Gastroesophageal sphincter (tissue), 4 donors: ENCODE measurements at regions not wholly inside any gene's neighbourhood (a gene's known extent, or its start where the extent isn't known, plus 50 kb on each side); places are given as distances from the start of the nearest gene placed in this dataset.
A peak's percentile ranks its signal among the peaks of the same experiment; 100 is the strongest.

Experiments
- ATAC-seq: fragments of 150-250 bp; one replicate; pipeline ENCODE4 v1.9.1; 2016; ENCODE audit warnings: mild to moderate bottlenecking, moderate library complexity
- H3K27ac ChIP-seq, 4 donors: fragments of 200-600 bp; sonication (generic) in 3 of 4; 1 replicate in 3 of 4; 2 replicates in 1 of 4; pipeline ENCODE4 v1.5.1; 2016 to 2019
- H3K27me3 ChIP-seq: fragments of 200-600 bp; sonication (generic); one replicate; pipeline ENCODE4 v1.5.1; 2019
- H3K36me3 ChIP-seq, 2 donors: fragments of 200-600 bp; sonication (generic); one replicate each; pipeline ENCODE4 v1.5.1; 2019; ENCODE audit warnings: control low read depth in 1 of 2
- H3K4me1 ChIP-seq, 3 donors: fragments of 200-600 bp; sonication (generic); 1 replicate in 2 of 3; 2 replicates in 1 of 3; pipeline ENCODE4 v1.5.1; 2016 to 2019; ENCODE audit warnings: control low read depth in 2 of 3
- H3K4me3 ChIP-seq, 2 donors: fragments of 200-600 bp; sonication (generic); one replicate each; pipeline ENCODE4 v1.5.1; 2019; ENCODE audit warnings: mild to moderate bottlenecking in 1 of 2, moderate library complexity in 1 of 2
- H3K9me3 ChIP-seq, 3 donors: fragments of 200-600 bp; sonication (generic); one replicate each; pipeline ENCODE4 v1.5.1; 2017 to 2019; ENCODE audit warnings: control low read depth in 2 of 3
- EP300 ChIP-seq: sonication (generic); formaldehyde crosslinking; IDR thresholded peaks from one replicate; pipeline ENCODE4 v1.6.1; 2017; ENCODE audit warnings: antibody characterized with exemption, mild to moderate bottlenecking
- POLR2A ChIP-seq, 2 donors: fragments of 450-650 bp; IDR thresholded peaks; one replicate each; pipeline ENCODE4 v1.6.1; 2017; ENCODE audit warnings: antibody characterized with exemption in 2 of 2, mild to moderate bottlenecking in 2 of 2, moderate library complexity in 1 of 2
- POLR2AphosphoS5 ChIP-seq: sonication (generic); formaldehyde crosslinking; IDR thresholded peaks from one replicate; pipeline ENCODE4 v1.6.1; 2017; ENCODE audit warnings: antibody characterized with exemption
- WGBS, 2 donors: methylation state at CpG; one replicate each; pipeline ENCODE4 v1.1.5; 2018; ENCODE audit warnings: low coverage in 1 of 2; 5-methylcytosine and 5-hydroxymethylcytosine counted together
- TF ChIP-seq, protein P1 (sequence below), 4 experiments: fragments of 200-600 bp in 2 of 4; fragments of 450-650 bp in 2 of 4; sonication (generic) in 1 of 4; IDR thresholded peaks; one replicate each; pipeline ENCODE4 v1.5.1; 2017 to 2019; ENCODE audit warnings: antibody characterized with exemption in 4 of 4, mild to moderate bottlenecking in 2 of 4, moderate library complexity in 2 of 4

DNA sequence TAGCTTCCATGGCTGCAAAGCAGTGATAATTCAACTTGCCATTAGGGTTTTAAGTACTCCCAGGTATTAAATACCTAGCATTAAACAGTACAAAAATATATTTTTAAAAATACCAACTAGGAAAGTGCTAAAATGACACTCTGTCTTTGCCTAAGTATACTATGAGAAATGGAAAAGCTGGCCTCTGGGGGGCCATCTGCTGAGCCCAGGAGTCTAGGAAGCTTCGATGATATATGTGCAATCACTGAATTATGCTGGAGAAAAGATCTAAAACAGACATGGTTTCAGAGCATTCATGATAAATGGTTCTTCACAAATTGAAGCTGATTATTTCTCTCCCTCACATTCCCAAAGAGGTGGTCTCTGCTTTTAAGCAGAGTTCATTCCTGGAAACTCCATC, 191.8 kb downstream of the OPA1 start:
- peaks cover 6% of the 10 kb centered on the region for H3K27me3 ChIP-seq
- no peak overlapping the region for H3K27ac ChIP-seq
- no peaks in the 10 kb centered on the region for H3K36me3 ChIP-seq
- 100% methylated on average over 1 of the region's 1 CpG; no CpG with 5 or more reads in 1 of the 2 donors for WGBS, 2 donors
- H3K4me1 ChIP-seq = peaks cover 0 to 43% (median 9%) of the 10 kb centered on the region in 3 donors
- ATAC-seq = no peak
- TF ChIP-seq POLR2AphosphoS5 = no peak
- no peak overlapping the region for H3K4me3 ChIP-seq
- no peaks in the 10 kb centered on the region for H3K9me3 ChIP-seq

DNA sequence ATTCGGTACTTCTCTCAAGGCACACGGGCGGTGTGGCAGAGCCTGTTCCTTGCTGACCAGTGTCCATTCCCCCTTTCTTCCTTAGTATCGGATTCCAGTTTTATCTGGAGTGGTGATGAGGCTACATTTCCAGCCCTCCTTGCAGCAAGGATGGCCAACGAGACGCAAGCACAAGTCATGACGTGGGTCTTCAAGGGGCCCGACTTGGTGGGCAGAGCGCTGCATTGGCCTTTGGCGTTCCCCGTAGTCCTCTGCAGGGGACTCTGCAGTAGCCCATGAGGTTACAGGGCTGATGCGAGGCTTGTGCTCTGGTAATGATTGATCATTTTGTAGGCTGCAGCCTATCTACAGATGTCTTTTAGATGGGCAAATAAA, 194.5 kb downstream of the OPA1 start:
- H3K4me1 ChIP-seq = peaks cover 0 to 25% (median 0%) of the 10 kb centered on the region in 3 donors
- ATAC-seq = no peak
- H3K27ac ChIP-seq = no peak overlapping the region
- peaks cover 6% of the 10 kb centered on the region for H3K27me3 ChIP-seq
- H3K9me3 ChIP-seq = no peaks in the 10 kb centered on the region
- WGBS, 2 donors = 100% methylated on average over 3 of the region's 12 CpGs; no CpG with 5 or more reads in 1 of the 2 donors
- no peaks in the 10 kb centered on the region for H3K36me3 ChIP-seq
- TF ChIP-seq POLR2AphosphoS5 (no peak), EP300 (no peak), POLR2A (IDR thresholded peaks at IDR 0.05) (no peak)
- TF ChIP-seq, protein P1, sequence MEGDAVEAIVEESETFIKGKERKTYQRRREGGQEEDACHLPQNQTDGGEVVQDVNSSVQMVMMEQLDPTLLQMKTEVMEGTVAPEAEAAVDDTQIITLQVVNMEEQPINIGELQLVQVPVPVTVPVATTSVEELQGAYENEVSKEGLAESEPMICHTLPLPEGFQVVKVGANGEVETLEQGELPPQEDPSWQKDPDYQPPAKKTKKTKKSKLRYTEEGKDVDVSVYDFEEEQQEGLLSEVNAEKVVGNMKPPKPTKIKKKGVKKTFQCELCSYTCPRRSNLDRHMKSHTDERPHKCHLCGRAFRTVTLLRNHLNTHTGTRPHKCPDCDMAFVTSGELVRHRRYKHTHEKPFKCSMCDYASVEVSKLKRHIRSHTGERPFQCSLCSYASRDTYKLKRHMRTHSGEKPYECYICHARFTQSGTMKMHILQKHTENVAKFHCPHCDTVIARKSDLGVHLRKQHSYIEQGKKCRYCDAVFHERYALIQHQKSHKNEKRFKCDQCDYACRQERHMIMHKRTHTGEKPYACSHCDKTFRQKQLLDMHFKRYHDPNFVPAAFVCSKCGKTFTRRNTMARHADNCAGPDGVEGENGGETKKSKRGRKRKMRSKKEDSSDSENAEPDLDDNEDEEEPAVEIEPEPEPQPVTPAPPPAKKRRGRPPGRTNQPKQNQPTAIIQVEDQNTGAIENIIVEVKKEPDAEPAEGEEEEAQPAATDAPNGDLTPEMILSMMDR (IDR thresholded peaks at IDR 0.05) = no peak
- no peak overlapping the region for H3K4me3 ChIP-seq

DNA sequence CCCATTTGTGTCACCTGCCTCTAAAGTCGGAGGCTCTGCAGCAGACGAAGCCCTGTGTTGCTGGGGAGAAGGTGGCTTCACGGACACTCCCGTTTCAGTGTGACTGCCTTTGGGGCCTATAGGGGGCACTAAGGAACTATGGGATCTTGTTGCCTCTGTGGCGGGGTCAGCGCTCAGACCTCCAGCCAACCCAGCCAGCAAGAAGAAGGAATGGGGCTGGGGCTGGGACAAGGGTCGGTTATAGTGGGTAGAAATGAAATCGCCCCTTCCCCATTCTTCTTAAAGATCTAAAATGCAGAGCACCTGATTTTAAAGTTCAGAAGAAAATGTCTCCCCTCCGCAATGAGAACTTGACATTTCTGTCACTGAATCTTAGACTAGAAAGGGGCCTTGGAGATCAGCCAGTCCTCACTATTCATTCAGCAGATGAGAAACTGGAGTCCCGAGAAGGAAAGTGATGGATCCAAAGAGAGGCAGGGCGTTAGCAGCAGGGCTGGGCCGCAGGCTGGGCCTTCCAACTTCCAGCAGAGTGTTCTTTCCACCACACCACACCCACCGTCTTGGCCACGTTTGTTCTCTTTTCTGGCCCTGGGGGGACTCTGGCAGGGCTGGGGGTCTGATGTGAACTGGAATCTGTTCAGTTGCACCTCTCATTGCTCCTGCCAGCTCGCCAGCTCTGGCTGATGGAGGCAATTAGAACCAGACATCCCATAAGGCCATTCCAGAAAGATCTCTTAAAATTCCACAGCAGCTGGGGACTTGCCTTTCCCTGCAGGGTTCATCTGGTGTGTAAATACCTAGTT, 195.4 kb downstream of the OPA1 start:
- TF ChIP-seq, protein P1 (IDR thresholded peaks at IDR 0.05) = peak; percentile 72 to 88 (median 80)
- TF ChIP-seq POLR2A (IDR thresholded peaks at IDR 0.05) = no peak
- no peak overlapping the region for H3K4me3 ChIP-seq
- H3K4me1 ChIP-seq = peaks cover 0 to 25% (median 0%) of the 10 kb centered on the region in 3 donors
- ATAC-seq = peak; percentile 81
- WGBS, 2 donors = 35 to 44% methylated on average over 6 to 10 of the region's 15 CpGs
- peaks cover 6% of the 10 kb centered on the region for H3K27me3 ChIP-seq
- H3K27ac ChIP-seq = peak overlapping the region in 3 of 4 donors; percentile 7 to 56 (median 38)
- H3K36me3 ChIP-seq = no peaks in the 10 kb centered on the region
- no peaks in the 10 kb centered on the region for H3K9me3 ChIP-seq

DNA sequence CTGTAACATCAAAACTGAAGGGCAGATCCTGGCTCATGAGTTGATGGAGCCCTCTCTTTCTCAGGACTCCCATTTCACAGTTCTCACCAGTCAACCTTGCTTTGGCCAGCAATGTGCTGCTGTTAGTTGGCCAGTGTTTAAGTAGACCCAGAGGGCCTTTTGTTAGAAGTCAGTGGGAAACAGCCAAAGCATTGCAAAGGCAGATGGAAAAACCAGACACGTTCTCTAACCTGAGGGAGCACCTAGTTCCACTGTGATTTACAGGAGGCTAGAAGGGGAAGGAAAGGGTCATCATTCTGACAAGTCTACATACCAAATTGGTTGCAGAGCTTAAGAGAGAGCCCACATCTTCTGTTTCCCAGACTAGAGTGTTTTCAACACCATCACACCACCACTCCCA, 196.4 kb downstream of the OPA1 start:
- H3K27ac ChIP-seq = no peak overlapping the region
- TF ChIP-seq POLR2A (IDR thresholded peaks at IDR 0.05) (no peak), EP300 (no peak), POLR2AphosphoS5 (no peak)
- TF ChIP-seq, protein P1 (IDR thresholded peaks at IDR 0.05) = no peak
- H3K4me3 ChIP-seq = no peak overlapping the region
- 80% methylated on average over 1 of the region's 1 CpG; no CpG with 5 or more reads in 1 of the 2 donors for WGBS, 2 donors
- no peak for ATAC-seq
- peaks cover 6% of the 10 kb centered on the region for H3K27me3 ChIP-seq
- peaks cover 0 to 25% (median 0%) of the 10 kb centered on the region in 3 donors for H3K4me1 ChIP-seq
- no peaks in the 10 kb centered on the region for H3K9me3 ChIP-seq
- no peaks in the 10 kb centered on the region for H3K36me3 ChIP-seq

DNA sequence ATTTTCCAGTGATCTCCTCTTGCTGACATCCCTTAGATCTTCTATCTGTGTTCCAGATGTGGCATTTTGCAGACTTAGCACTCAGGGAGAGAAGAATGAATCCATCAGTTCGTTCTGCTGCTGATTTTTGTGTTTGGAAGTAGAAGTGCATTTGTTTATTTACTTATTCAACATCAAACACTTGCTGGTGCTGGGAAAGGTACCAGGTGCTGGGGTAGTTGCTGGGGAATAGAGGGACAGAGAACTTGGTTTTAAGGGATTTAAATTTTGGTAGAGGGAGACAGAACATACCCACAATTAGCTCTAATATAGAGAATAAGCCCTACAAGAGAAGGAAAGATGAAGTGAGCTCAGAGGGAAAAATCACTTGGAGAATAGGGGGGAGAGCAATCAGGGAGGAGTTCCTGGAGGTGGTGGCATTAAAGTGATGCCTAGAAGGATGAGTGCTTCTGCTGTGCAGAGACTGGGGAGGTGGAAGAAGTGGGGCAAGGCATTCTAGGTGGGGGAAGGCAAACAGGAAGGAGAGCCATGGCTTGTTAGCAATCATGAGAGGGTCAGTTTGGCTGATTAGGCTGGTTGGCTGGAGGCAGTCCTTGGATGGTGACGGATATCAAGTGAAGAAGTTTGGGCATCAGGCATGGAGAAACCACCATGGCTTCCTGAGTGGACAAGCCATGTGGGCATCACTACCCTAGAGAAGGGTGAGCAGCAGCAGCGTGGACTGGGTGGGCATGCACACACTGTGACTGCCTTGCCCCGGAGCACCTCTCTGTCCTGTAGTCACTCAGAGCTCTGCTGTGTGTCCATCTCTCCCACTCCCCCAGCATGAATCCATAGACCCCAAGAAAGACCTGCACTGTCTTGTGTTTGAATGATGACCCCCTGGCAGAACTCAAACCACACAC, 197.3 kb downstream of the OPA1 start:
- H3K27me3 ChIP-seq = peaks cover 6% of the 10 kb centered on the region
- H3K4me3 ChIP-seq = no peak overlapping the region
- 86 to 95% methylated on average over 2 to 3 of the region's 4 CpGs for WGBS, 2 donors
- H3K9me3 ChIP-seq = no peaks in the 10 kb centered on the region
- peaks cover 0 to 25% (median 0%) of the 10 kb centered on the region in 3 donors for H3K4me1 ChIP-seq
- H3K36me3 ChIP-seq = no peaks in the 10 kb centered on the region
- H3K27ac ChIP-seq = no peak overlapping the region
- TF ChIP-seq POLR2AphosphoS5 = no peak
- TF ChIP-seq, protein P1 (IDR thresholded peaks at IDR 0.05) = no peak
- no peak for TF ChIP-seq EP300
- TF ChIP-seq POLR2A (IDR thresholded peaks at IDR 0.05) = no peak
- no peak for ATAC-seq
